NT2/D1 (cell line): ENCODE measurements at regions not wholly inside any gene's neighbourhood (a gene's known extent, or its start where the extent isn't known, plus 50 kb on each side); places are given as distances from the start of the nearest gene placed in this dataset.

Experiments used
- DNase-seq: peaks from one replicate; pipeline ENCODE4 v3.0.0-alpha.2; 2011; ENCODE audit warnings: low read depth, low spot score
- H3K27me3 ChIP-seq: 2 replicates; pipeline ENCODE4 v1.6.0; 2011; ENCODE audit warnings: mild to moderate bottlenecking; ENCODE audit not compliant: insufficient read length, insufficient read depth
- H3K36me3 ChIP-seq: 2 replicates; pipeline ENCODE4 v1.6.1; 2011; ENCODE audit warnings: mild to moderate bottlenecking, low read length, mixed read lengths; ENCODE audit not compliant: insufficient read depth, insufficient read length
- H3K4me1 ChIP-seq: 2 replicates; pipeline ENCODE4 v1.5.1; 2011; ENCODE audit not compliant: insufficient read depth, insufficient read length
- H3K4me3 ChIP-seq: 2 replicates; pipeline ENCODE4 v1.5.1; 2011; ENCODE audit warnings: low read depth; ENCODE audit not compliant: insufficient read length
- H3K9ac ChIP-seq: 2 replicates; pipeline ENCODE4 v1.6.0; 2011; ENCODE audit warnings: low read depth; ENCODE audit not compliant: insufficient read length
- H3K9me3 ChIP-seq: 2 replicates; pipeline ENCODE4 v1.5.1; 2011; ENCODE audit warnings: mild to moderate bottlenecking, low read length; ENCODE audit not compliant: insufficient read depth
- SUZ12 ChIP-seq: IDR thresholded peaks from 2 replicates; pipeline ENCODE4 v1.6.1; 2011; ENCODE audit not compliant: insufficient read length, insufficient read depth; ENCODE audit errors: extremely low read depth
- YY1 ChIP-seq: IDR thresholded peaks from 2 replicates; pipeline ENCODE4 v1.6.1; 2011; ENCODE audit not compliant: insufficient read length, insufficient read depth
- ZNF274 ChIP-seq: IDR thresholded peaks from 2 replicates; pipeline ENCODE4 v1.6.1; 2011; ENCODE audit warnings: mild to moderate bottlenecking, low read depth, low read length

DNA sequence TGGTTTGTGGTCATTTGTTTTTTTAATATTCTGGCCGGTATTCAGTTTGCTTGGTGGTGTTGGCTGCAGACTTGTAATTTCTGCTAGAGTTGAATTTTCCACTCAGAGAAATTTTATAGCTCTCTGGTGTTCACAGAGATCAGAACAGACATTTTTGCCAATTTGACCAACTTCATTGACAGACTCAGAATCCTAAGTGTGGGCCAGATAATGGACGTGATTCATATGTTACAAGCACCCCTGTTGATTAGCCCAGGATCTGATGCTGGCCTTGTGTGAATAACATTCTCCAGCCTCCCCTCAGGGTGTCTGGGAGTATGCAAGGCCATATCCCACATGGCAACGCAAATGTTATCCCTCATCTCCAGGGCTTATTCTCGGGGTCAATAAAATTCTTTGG lies 283.8 kb downstream of the C7orf25 start:
- H3K4me1 ChIP-seq = no peaks in the 10 kb centered on the region
- H3K36me3 ChIP-seq = no peaks in the 10 kb centered on the region
- no peak for TF ChIP-seq SUZ12
- no peak for TF ChIP-seq ZNF274
- no peak for TF ChIP-seq YY1
- H3K9ac ChIP-seq = no peak overlapping the region
- DNase-seq = no peak
- no peaks in the 10 kb centered on the region for H3K9me3 ChIP-seq
- no peaks in the 10 kb centered on the region for H3K27me3 ChIP-seq
- no peak overlapping the region for H3K4me3 ChIP-seq

DNA sequence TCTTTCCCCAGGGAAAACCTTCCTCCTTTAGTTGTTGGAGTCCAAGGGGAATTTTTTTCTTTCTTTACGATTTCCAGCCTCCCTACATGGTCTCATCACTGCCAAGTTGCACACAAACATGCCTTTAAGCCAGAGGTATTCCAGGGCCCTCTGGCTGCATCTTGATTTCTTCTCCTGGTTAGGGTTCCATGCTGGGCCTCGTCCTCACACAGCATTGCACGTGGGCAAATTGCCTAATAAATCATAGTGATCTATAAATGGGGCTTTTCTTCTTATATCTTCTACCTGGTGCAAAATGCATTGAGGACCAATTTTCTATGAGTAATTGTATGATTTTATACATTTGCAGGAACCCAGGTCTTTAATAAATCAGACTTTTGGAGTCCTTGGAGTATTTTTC lies 284.2 kb downstream of the C7orf25 start:
- Histone ChIP-seq H3K4me1 (no peaks in the 10 kb centered on the region), H3K27me3 (no peaks in the 10 kb centered on the region), H3K9ac (no peak overlapping the region), H3K9me3 (no peaks in the 10 kb centered on the region), H3K4me3 (no peak overlapping the region), H3K36me3 (no peaks in the 10 kb centered on the region)
- TF ChIP-seq YY1 (no peak), ZNF274 (no peak), SUZ12 (no peak)
- DNase-seq = no peak

DNA sequence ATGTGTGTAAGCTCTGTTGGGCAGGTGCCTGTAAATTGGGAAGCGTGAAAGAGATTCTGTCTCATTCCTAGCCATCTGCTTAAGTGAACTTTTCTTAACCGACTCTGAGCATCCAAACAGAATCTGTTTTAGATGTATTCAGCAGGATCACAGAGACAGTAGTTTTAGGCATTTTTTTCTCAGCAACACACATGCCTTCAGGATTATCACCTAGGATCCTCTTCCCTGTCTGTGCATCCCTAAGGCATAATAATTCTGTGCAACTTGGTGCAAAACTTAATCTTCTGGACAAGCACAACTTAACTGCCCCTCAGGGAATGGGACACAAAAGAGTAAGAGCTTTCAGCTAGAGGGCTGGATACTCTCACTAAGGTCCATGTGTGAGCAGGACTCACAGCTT lies 284.8 kb downstream of the C7orf25 start:
- Histone ChIP-seq H3K9me3 (no peaks in the 10 kb centered on the region), H3K9ac (no peak overlapping the region), H3K4me3 (no peak overlapping the region), H3K27me3 (no peaks in the 10 kb centered on the region), H3K4me1 (no peaks in the 10 kb centered on the region), H3K36me3 (no peaks in the 10 kb centered on the region)
- DNase-seq = no peak
- TF ChIP-seq YY1 (no peak), ZNF274 (no peak), SUZ12 (no peak)

DNA sequence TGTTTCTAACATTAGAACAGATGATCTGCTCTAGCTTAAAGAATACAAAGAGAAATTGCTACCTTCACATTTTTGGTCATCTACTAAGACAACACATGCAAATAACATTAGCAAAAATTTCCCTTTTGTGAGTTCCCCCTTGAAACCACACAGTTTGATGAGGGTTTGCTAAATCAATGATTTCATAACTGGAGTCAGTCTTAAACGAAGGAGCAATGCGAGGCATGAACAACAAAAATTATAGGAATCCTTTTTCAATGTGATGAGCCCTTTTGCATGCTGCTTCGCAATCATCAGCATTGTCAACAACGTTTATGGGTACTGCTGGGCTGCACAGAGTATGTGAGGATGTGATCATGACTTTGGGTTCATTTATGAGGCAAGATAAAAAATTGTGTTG lies 286.4 kb downstream of the C7orf25 start:
- DNase-seq = no peak
- no peak overlapping the region for H3K4me3 ChIP-seq
- no peaks in the 10 kb centered on the region for H3K9me3 ChIP-seq
- TF ChIP-seq ZNF274 (no peak), SUZ12 (no peak), YY1 (no peak)
- H3K36me3 ChIP-seq = no peaks in the 10 kb centered on the region
- H3K9ac ChIP-seq = no peak overlapping the region
- no peaks in the 10 kb centered on the region for H3K4me1 ChIP-seq
- H3K27me3 ChIP-seq = no peaks in the 10 kb centered on the region

DNA sequence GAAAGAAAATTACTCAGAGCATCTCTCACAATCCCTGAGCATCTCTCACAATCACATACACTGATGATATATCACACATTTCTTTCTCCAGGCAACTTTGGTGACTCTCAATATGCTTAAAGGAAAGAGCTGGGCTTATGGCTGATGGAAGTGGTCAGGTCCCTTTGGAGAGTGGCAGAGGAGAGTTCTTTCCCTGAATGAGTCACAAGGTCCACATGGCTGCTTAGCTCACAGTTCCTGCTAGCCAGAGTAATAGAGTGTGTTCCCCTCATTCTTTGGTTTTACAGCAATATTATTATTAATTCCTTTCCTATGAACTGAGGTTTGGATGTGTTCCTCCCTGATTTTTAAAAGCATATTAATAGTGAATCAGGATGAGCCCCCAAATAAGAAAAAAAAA lies 287.4 kb downstream of the C7orf25 start:
- Histone ChIP-seq H3K36me3 (no peaks in the 10 kb centered on the region), H3K27me3 (no peaks in the 10 kb centered on the region), H3K4me3 (no peak overlapping the region), H3K4me1 (no peaks in the 10 kb centered on the region), H3K9me3 (no peaks in the 10 kb centered on the region), H3K9ac (no peak overlapping the region)
- no peak for DNase-seq
- TF ChIP-seq SUZ12 = no peak
- no peak for TF ChIP-seq ZNF274
- TF ChIP-seq YY1 = no peak

DNA sequence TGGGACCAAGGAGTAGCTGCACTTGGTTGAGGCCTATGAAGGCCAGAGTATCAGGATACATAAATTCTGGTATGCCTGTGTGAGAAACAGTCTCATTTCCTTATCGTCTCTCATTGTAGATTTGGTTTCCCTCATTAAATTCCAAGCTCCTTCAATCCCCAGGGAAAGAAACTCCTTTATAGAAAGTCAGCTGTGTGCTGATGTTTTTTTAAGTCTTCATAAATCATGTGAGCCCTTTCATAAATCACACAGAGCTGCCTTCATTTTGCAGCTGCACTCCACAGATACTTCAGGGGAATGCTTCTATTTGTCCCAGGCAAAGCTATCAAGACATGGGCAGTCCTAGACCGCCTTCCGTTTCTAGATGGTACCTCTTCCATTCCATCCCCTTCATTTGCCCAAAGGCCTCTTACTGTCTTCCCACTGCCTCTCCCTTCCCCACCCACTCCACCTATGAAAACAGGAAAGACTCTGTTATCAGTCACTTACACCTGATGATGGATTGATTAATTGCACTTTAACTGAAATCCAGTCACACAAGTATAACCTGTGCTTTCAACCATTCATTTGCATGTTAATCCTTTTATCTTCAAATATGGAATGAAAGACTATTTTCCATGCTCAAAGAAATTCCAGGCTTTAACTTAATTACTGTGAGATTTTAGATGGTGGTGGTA lies 290.2 kb downstream of the C7orf25 start:
- no peak for DNase-seq
- TF ChIP-seq SUZ12 = no peak
- no peaks in the 10 kb centered on the region for H3K36me3 ChIP-seq
- H3K27me3 ChIP-seq = no peaks in the 10 kb centered on the region
- H3K4me1 ChIP-seq = peaks cover 4% of the 10 kb centered on the region
- H3K4me3 ChIP-seq = no peak overlapping the region
- no peaks in the 10 kb centered on the region for H3K9me3 ChIP-seq
- no peak overlapping the region for H3K9ac ChIP-seq

DNA sequence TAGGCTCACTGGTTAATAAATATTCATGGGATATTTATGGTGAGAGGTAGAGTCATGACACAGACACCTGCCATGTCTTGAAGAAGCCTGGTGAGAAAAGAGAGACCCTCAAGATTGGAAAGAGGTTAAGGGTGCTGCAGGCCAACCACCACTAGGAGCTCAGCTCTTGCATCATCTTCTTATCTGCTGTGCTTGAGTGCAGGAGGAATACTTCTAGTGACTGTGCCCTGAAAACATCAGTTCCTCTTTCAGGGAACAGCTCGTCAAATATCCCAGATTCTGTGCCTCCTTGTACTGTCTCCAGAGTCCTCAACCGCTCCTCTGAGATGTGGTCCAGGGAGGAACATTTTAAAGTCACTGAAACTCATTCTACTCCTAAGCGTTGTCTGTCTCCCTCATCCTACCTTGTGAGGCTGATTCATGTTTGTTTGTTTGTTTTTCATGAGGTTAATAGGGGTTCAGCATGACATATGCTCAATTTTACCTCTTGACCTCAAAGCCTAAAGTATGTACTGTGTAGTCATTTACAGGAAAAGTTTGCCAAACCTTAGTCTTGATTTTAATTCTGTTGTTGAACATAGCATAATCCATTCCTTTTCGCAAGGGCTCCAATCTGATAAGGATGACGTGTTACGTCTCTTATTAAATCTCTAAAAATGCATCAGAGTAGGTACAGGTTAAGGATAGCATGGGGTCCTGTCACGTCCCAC lies 293.1 kb downstream of the C7orf25 start:
- Histone ChIP-seq H3K9me3 (no peaks in the 10 kb centered on the region), H3K27me3 (no peaks in the 10 kb centered on the region), H3K4me1 (peaks cover 4% of the 10 kb centered on the region), H3K4me3 (no peak overlapping the region), H3K36me3 (no peaks in the 10 kb centered on the region), H3K9ac (no peak overlapping the region)
- DNase-seq = no peak
- TF ChIP-seq ZNF274 (no peak), YY1 (no peak), SUZ12 (no peak)
